Neuronal stem cell (in vitro differentiated cells): ENCODE measurements at regions not wholly inside any gene's neighbourhood (a gene's known extent, or its start where the extent isn't known, plus 50 kb on each side); places are given as distances from the start of the nearest gene placed in this dataset.
A peak's percentile ranks its signal among the peaks of the same experiment; 100 is the strongest.

ENCODE experiments used
- DNase-seq: peaks from one replicate; pipeline ENCODE4 v3.0.0-alpha.2; 2013; ENCODE audit warnings: low spot score
- H2AFZ ChIP-seq: one replicate; pipeline ENCODE4 v1.6.1; 2013; ENCODE audit warnings: mild to moderate bottlenecking, low read length, inconsistent platforms
- H2AK5ac ChIP-seq: 2 replicates; pipeline ENCODE4 v1.6.1; 2013; ENCODE audit warnings: low read depth, mild to moderate bottlenecking, inconsistent platforms, low read length, moderate library complexity, mixed read lengths
- H2BK120ac ChIP-seq: 2 replicates; pipeline ENCODE4 v1.6.1; 2013; ENCODE audit warnings: low read depth, mild to moderate bottlenecking, inconsistent platforms, low read length, moderate library complexity, mixed read lengths
- H2BK12ac ChIP-seq: one replicate; pipeline ENCODE4 v1.6.1; 2013; ENCODE audit warnings: low read length, inconsistent platforms
- H2BK15ac ChIP-seq: 2 replicates; pipeline ENCODE4 v1.6.1; 2013; ENCODE audit warnings: mild to moderate bottlenecking, low read length, inconsistent platforms, mixed read lengths
- H2BK5ac ChIP-seq: one replicate; pipeline ENCODE4 v1.6.1; 2013; ENCODE audit warnings: inconsistent platforms, mild to moderate bottlenecking, low read length, moderate library complexity
- H3K14ac ChIP-seq: one replicate; pipeline ENCODE4 v1.6.1; 2013; ENCODE audit warnings: low read length, inconsistent platforms
- H3K18ac ChIP-seq: 2 replicates; pipeline ENCODE4 v1.6.1; 2013; ENCODE audit warnings: low read length, inconsistent platforms
- H3K23ac ChIP-seq: 2 replicates; pipeline ENCODE4 v1.6.1; 2013; ENCODE audit warnings: low read depth, mild to moderate bottlenecking, mixed read lengths, low read length, inconsistent platforms; ENCODE audit not compliant: poor library complexity
- H3K27ac ChIP-seq: replicated peaks from 3 replicates; pipeline ENCODE4 v1.5.1; 2013; ENCODE audit warnings: low read length, inconsistent platforms
- H3K27me3 ChIP-seq, 3 experiments: 2 replicates each; pipeline ENCODE4 v1.6.1; 2013; ENCODE audit warnings: low read length in 3 of 3, mild to moderate bottlenecking in 2 of 3, inconsistent platforms in 1 of 3, low read depth in 1 of 3, mixed read lengths in 1 of 3, moderate library complexity in 1 of 3; ENCODE audit not compliant: control insufficient read depth in 3 of 3, insufficient read depth in 3 of 3
- H3K36me3 ChIP-seq, 2 donors: replicated peaks in 1 of 2; 2 replicates each; pipeline ENCODE4 v1.6.1; 2013; ENCODE audit warnings: low read length in 2 of 2; ENCODE audit not compliant: control insufficient read depth in 2 of 2, insufficient read depth in 2 of 2
- H3K4ac ChIP-seq: 2 replicates; pipeline ENCODE4 v1.6.1; 2013; ENCODE audit warnings: inconsistent platforms, mild to moderate bottlenecking, low read length, moderate library complexity
- H3K4me1 ChIP-seq, 2 donors: 1 replicate in 1 of 2; 2 replicates in 1 of 2; pipeline ENCODE4 v1.6.1; 2013; ENCODE audit warnings: low read length in 2 of 2, low read depth in 1 of 2; ENCODE audit not compliant: control insufficient read depth in 2 of 2, insufficient read depth in 1 of 2
- H3K4me2 ChIP-seq: one replicate; pipeline ENCODE4 v1.6.1; 2013; ENCODE audit warnings: mild to moderate bottlenecking, low read length, inconsistent platforms; ENCODE audit not compliant: insufficient read depth, poor library complexity, severe bottlenecking
- H3K4me3 ChIP-seq, 2 donors: 2 replicates each; pipeline ENCODE4 v1.5.1; 2013; ENCODE audit warnings: low read length in 2 of 2, mild to moderate bottlenecking in 2 of 2, inconsistent platforms in 1 of 2, moderate library complexity in 1 of 2
- H3K79me1 ChIP-seq: one replicate; pipeline ENCODE4 v1.6.1; 2013; ENCODE audit warnings: low read depth, mild to moderate bottlenecking, inconsistent platforms, low read length, moderate library complexity
- H3K9ac ChIP-seq: one replicate; pipeline ENCODE4 v1.6.1; 2013; ENCODE audit warnings: mild to moderate bottlenecking, low read depth, low read length, inconsistent platforms; ENCODE audit not compliant: poor library complexity
- H3K9me3 ChIP-seq, 2 donors: replicated peaks in 1 of 2; 2 replicates each; pipeline versions ENCODE3 to v1.6.1; 2013; ENCODE audit warnings: low read length in 2 of 2, mild to moderate bottlenecking in 2 of 2, inconsistent platforms in 1 of 2, low read depth in 1 of 2, mixed read lengths in 1 of 2, moderate library complexity in 1 of 2; ENCODE audit not compliant: control insufficient read depth in 2 of 2, insufficient read depth in 1 of 2
- H4K8ac ChIP-seq: one replicate; pipeline ENCODE4 v1.6.1; 2013; ENCODE audit warnings: low read depth, mild to moderate bottlenecking, inconsistent platforms, low read length, moderate library complexity
- H4K91ac ChIP-seq: one replicate; pipeline ENCODE4 v1.6.1; 2013; ENCODE audit warnings: low read length, low read depth, mild to moderate bottlenecking, inconsistent platforms; ENCODE audit not compliant: poor library complexity
- WGBS, 2 donors: extraction: QIAGEN DNeasy Blood & Tissue Kit; methylation state at CpG; one replicate each; pipeline ENCODE4 v1.1.7; 2013; ENCODE audit warnings: missing lambda C conversion rate in 2 of 2, mixed read lengths in 1 of 2; ENCODE audit not compliant: insufficient read length in 2 of 2, insufficient replicate concordance in 1 of 2; ENCODE audit errors: extremely low coverage in 2 of 2; 5-methylcytosine and 5-hydroxymethylcytosine counted together

- Histone ChIP-seq H3K27me3 (no peaks in the 10 kb centered on the region), H4K8ac (no peak overlapping the region), H3K27ac (no peak overlapping the region), H2BK12ac (no peak overlapping the region), H2BK5ac (no peak overlapping the region), H4K91ac (no peak overlapping the region), H2AFZ (peak overlapping the region; percentile 8), H2BK120ac (no peak overlapping the region), H3K4me3 (no peak overlapping the region), H3K79me1 (no peaks in the 10 kb centered on the region), H3K9ac (no peak overlapping the region), H3K4ac (no peak overlapping the region), H3K4me1 (peaks cover 0 to 10% of the 10 kb centered on the region in 2 donors), H2BK15ac (no peak overlapping the region), H3K36me3 (no peaks in the 10 kb centered on the region), H3K18ac (no peak overlapping the region), H3K9me3 (no peaks in the 10 kb centered on the region), H3K14ac (no peak overlapping the region), H2AK5ac (no peak overlapping the region), H3K4me2 (no peak overlapping the region), H3K23ac (no peak overlapping the region)
- no peak for DNase-seq
- WGBS, 2 donors, result no CpG with 5 or more reads among the region's 9 CpGs
These were observed 773.2 kb downstream of the OTOL1 start for GRCh38 chr3:162269636-162270458.

GRCh38 chr3:162274070-162274469, 777.5 kb downstream of the OTOL1 start:
- Histone ChIP-seq H3K23ac (no peak overlapping the region), H3K9ac (no peak overlapping the region), H3K18ac (no peak overlapping the region), H3K9me3 (no peaks in the 10 kb centered on the region), H2BK15ac (no peak overlapping the region), H3K4me1 (peaks cover 0 to 10% of the 10 kb centered on the region in 2 donors), H3K27me3 (no peaks in the 10 kb centered on the region), H3K4me3 (no peak overlapping the region), H2BK12ac (no peak overlapping the region), H2BK120ac (no peak overlapping the region), H4K91ac (no peak overlapping the region), H2AFZ (no peak overlapping the region), H2AK5ac (no peak overlapping the region), H3K4ac (no peak overlapping the region), H3K14ac (no peak overlapping the region), H4K8ac (no peak overlapping the region), H2BK5ac (no peak overlapping the region), H3K36me3 (no peaks in the 10 kb centered on the region), H3K4me2 (no peak overlapping the region), H3K79me1 (no peaks in the 10 kb centered on the region), H3K27ac (no peak overlapping the region)
- no peak for DNase-seq

- no peak overlapping the region for H2AK5ac ChIP-seq
- no peaks in the 10 kb centered on the region for H3K79me1 ChIP-seq
- no peak overlapping the region for H3K23ac ChIP-seq
- H3K9ac ChIP-seq, result no peak overlapping the region
- no peak overlapping the region for H2BK15ac ChIP-seq
- no peak overlapping the region for H2BK120ac ChIP-seq
- no peak overlapping the region for H3K4me3 ChIP-seq
- H3K4me2 ChIP-seq, result no peak overlapping the region
- H3K27me3 ChIP-seq, result no peaks in the 10 kb centered on the region
- H2BK5ac ChIP-seq, result no peak overlapping the region
- no peak overlapping the region for H4K8ac ChIP-seq
- no peak overlapping the region for H2BK12ac ChIP-seq
- H3K4ac ChIP-seq, result no peak overlapping the region
- H3K18ac ChIP-seq, result no peak overlapping the region
- H4K91ac ChIP-seq, result no peak overlapping the region
- no peaks in the 10 kb centered on the region for H3K36me3 ChIP-seq
- no peak for DNase-seq
- H2AFZ ChIP-seq, result no peak overlapping the region
- no peak overlapping the region for H3K14ac ChIP-seq
- H3K9me3 ChIP-seq, result no peaks in the 10 kb centered on the region
- H3K27ac ChIP-seq, result no peak overlapping the region
- WGBS, 2 donors, result no CpG with 5 or more reads among the region's 2 CpGs
- H3K4me1 ChIP-seq, result no peaks in the 10 kb centered on the region
These were observed 782.2 kb downstream of the OTOL1 start for GRCh38 chr3:162278834-162279233.

GRCh38 chr3:162285259-162285658, 788.7 kb downstream of the OTOL1 start:
- no peak overlapping the region for H3K18ac ChIP-seq
- no peaks in the 10 kb centered on the region for H3K27me3 ChIP-seq
- no peak for DNase-seq
- no peak overlapping the region for H2AK5ac ChIP-seq
- no peaks in the 10 kb centered on the region for H3K4me1 ChIP-seq
- no peak overlapping the region for H3K4me2 ChIP-seq
- no peaks in the 10 kb centered on the region for H3K79me1 ChIP-seq
- no peak overlapping the region for H4K8ac ChIP-seq
- no peak overlapping the region for H3K23ac ChIP-seq
- H2BK5ac ChIP-seq, result no peak overlapping the region
- WGBS, 2 donors, result no CpG with 5 or more reads among the region's 3 CpGs
- H3K14ac ChIP-seq, result no peak overlapping the region
- H3K9me3 ChIP-seq, result no peaks in the 10 kb centered on the region
- no peak overlapping the region for H2BK120ac ChIP-seq
- H2AFZ ChIP-seq, result peak overlapping the region; percentile 28
- H3K36me3 ChIP-seq, result no peaks in the 10 kb centered on the region
- H2BK12ac ChIP-seq, result no peak overlapping the region
- no peak overlapping the region for H3K4me3 ChIP-seq
- H2BK15ac ChIP-seq, result no peak overlapping the region
- no peak overlapping the region for H3K4ac ChIP-seq
- H3K9ac ChIP-seq, result no peak overlapping the region
- no peak overlapping the region for H3K27ac ChIP-seq
- H4K91ac ChIP-seq, result no peak overlapping the region
